Activated naive CD8-positive, alpha-beta T cell treated with anti-CD3 and anti-CD28 coated beads, Interleukin-2, amount 10 ng/mL, durations not matched to agents 7 days and 5 days (primary cell): ENCODE measurements at regions not wholly inside any gene's neighbourhood (a gene's known extent, or its start where the extent isn't known, plus 50 kb on each side); places are given as distances from the start of the nearest gene placed in this dataset.

ENCODE experiments used
- ATAC-seq: fragments of 150-1000 bp; cut with Tn5 transposase; one replicate; pipeline ENCODE4 v1.10.0; 2021; ENCODE audit warnings: low read depth, moderate library complexity
- POLR2A ChIA-PET: fragments of 350-600 bp; sonication (Branson Sonifier 250); formaldehyde crosslinking; loops from one replicate; lab custom pipeline; 2021; ENCODE audit warnings: antibody characterized with exemption; lab: Charles Lee
- DNase-seq: peaks from one replicate; pipeline ENCODE4 v3.0.0; 2021
- H3K27ac Mint-ChIP-seq: one replicate; pipeline ENCODE4 v1.8.0; 2022; ENCODE audit warnings: mild to moderate bottlenecking, mixed read lengths
- H3K27me3 Mint-ChIP-seq: one replicate; pipeline ENCODE4 v1.8.0; 2022; ENCODE audit warnings: mild to moderate bottlenecking, moderate library complexity, mixed read lengths
- H3K36me3 Mint-ChIP-seq: one replicate; pipeline ENCODE4 v1.8.0; 2021; ENCODE audit warnings: mild to moderate bottlenecking, mixed read lengths
- H3K4me1 Mint-ChIP-seq: one replicate; pipeline ENCODE4 v1.8.0; 2021; ENCODE audit warnings: mixed read lengths
- H3K4me3 Mint-ChIP-seq: one replicate; pipeline ENCODE4 v1.8.0; 2022; ENCODE audit warnings: mild to moderate bottlenecking, moderate library complexity, mixed read lengths
- H3K9me3 Mint-ChIP-seq: one replicate; pipeline ENCODE4 v1.8.0; 2021; ENCODE audit warnings: mixed read lengths

- ATAC-seq (no peak), DNase-seq (no peak)
- no peak overlapping the region for H3K4me3 Mint-ChIP-seq
- H3K4me1 Mint-ChIP-seq = no peaks in the 10 kb centered on the region
- POLR2A ChIA-PET = no interaction called here
- no peak overlapping the region for H3K27ac Mint-ChIP-seq
- H3K9me3 Mint-ChIP-seq = no peaks in the 10 kb centered on the region
- H3K27me3 Mint-ChIP-seq = no peaks in the 10 kb centered on the region
- no peaks in the 10 kb centered on the region for H3K36me3 Mint-ChIP-seq
Observed at GRCh38 chr5:88545338-88545737, 276.7 kb upstream of the TMEM161B start.

GRCh38 chr5:88544671-88545070 lies 276.0 kb upstream of the TMEM161B start:
- ATAC-seq (no peak), DNase-seq (no peak)
- Mint-ChIP-seq H3K27ac (no peak overlapping the region), H3K4me3 (no peak overlapping the region), H3K36me3 (no peaks in the 10 kb centered on the region), H3K4me1 (no peaks in the 10 kb centered on the region), H3K27me3 (no peaks in the 10 kb centered on the region), H3K9me3 (no peaks in the 10 kb centered on the region)
- POLR2A ChIA-PET = no interaction called here

GRCh38 chr5:88544136-88544645 lies 275.5 kb upstream of the TMEM161B start:
- Mint-ChIP-seq H3K27ac (no peak overlapping the region), H3K36me3 (no peaks in the 10 kb centered on the region), H3K27me3 (no peaks in the 10 kb centered on the region), H3K9me3 (no peaks in the 10 kb centered on the region), H3K4me3 (no peak overlapping the region), H3K4me1 (no peaks in the 10 kb centered on the region)
- DNase-seq (no peak), ATAC-seq (no peak)
- POLR2A ChIA-PET = no interaction called here

- no peak overlapping the region for H3K4me3 Mint-ChIP-seq
- H3K4me1 Mint-ChIP-seq = no peaks in the 10 kb centered on the region
- no peaks in the 10 kb centered on the region for H3K36me3 Mint-ChIP-seq
- DNase-seq (no peak), ATAC-seq (no peak)
- H3K27me3 Mint-ChIP-seq = no peaks in the 10 kb centered on the region
- H3K27ac Mint-ChIP-seq = no peak overlapping the region
- H3K9me3 Mint-ChIP-seq = no peaks in the 10 kb centered on the region
- POLR2A ChIA-PET = no interaction called here
Observed at GRCh38 chr5:88542786-88543185, 274.1 kb upstream of the TMEM161B start.

- H3K27me3 Mint-ChIP-seq = no peaks in the 10 kb centered on the region
- no peaks in the 10 kb centered on the region for H3K36me3 Mint-ChIP-seq
- no peak overlapping the region for H3K27ac Mint-ChIP-seq
- POLR2A ChIA-PET = no interaction called here
- no peaks in the 10 kb centered on the region for H3K4me1 Mint-ChIP-seq
- ATAC-seq (no peak), DNase-seq (no peak)
- no peak overlapping the region for H3K4me3 Mint-ChIP-seq
- no peaks in the 10 kb centered on the region for H3K9me3 Mint-ChIP-seq
Observed at GRCh38 chr5:88540471-88541115, 271.9 kb upstream of the TMEM161B start.

- Mint-ChIP-seq H3K4me3 (no peak overlapping the region), H3K36me3 (no peaks in the 10 kb centered on the region), H3K27ac (no peak overlapping the region), H3K9me3 (no peaks in the 10 kb centered on the region), H3K4me1 (no peaks in the 10 kb centered on the region), H3K27me3 (no peaks in the 10 kb centered on the region)
- ATAC-seq (no peak), DNase-seq (no peak)
- POLR2A ChIA-PET = no interaction called here
Observed at GRCh38 chr5:88539693-88540365, 271.2 kb upstream of the TMEM161B start.

- Mint-ChIP-seq H3K4me1 (no peaks in the 10 kb centered on the region), H3K27me3 (no peaks in the 10 kb centered on the region), H3K4me3 (no peak overlapping the region), H3K36me3 (no peaks in the 10 kb centered on the region), H3K9me3 (peaks cover under 1% of the 10 kb centered on the region), H3K27ac (no peak overlapping the region)
- POLR2A ChIA-PET = no interaction called here
- DNase-seq (no peak), ATAC-seq (no peak)
Observed at GRCh38 chr5:88539026-88539425, 270.4 kb upstream of the TMEM161B start.

GRCh38 chr5:88536146-88536545 lies 267.5 kb upstream of the TMEM161B start:
- no peak overlapping the region for H3K27ac Mint-ChIP-seq
- H3K4me3 Mint-ChIP-seq = no peak overlapping the region
- no peaks in the 10 kb centered on the region for H3K4me1 Mint-ChIP-seq
- ATAC-seq (no peak), DNase-seq (no peak)
- H3K9me3 Mint-ChIP-seq = peaks cover 4% of the 10 kb centered on the region
- H3K27me3 Mint-ChIP-seq = no peaks in the 10 kb centered on the region
- H3K36me3 Mint-ChIP-seq = no peaks in the 10 kb centered on the region
- POLR2A ChIA-PET = no interaction called here

GRCh38 chr5:88524941-88525340 lies 256.3 kb upstream of the TMEM161B start:
- POLR2A ChIA-PET = no interaction called here
- peaks cover 22% of the 10 kb centered on the region for H3K27me3 Mint-ChIP-seq

GRCh38 chr5:88519066-88519465 lies 250.4 kb upstream of the TMEM161B start:
- Mint-ChIP-seq H3K4me1 (peaks cover 6% of the 10 kb centered on the region), H3K27ac (no peak overlapping the region)

More at GRCh38 chr5:88524941-88525340, 256.3 kb upstream of the TMEM161B start:
- Mint-ChIP-seq H3K27ac (no peak overlapping the region), H3K9me3 (no peaks in the 10 kb centered on the region), H3K4me3 (no peak overlapping the region), H3K36me3 (no peaks in the 10 kb centered on the region), H3K4me1 (no peaks in the 10 kb centered on the region)
- no peak for ATAC-seq
- DNase-seq = no peak

GRCh38 chr5:88518131-88519016 lies 249.7 kb upstream of the TMEM161B start:
- ATAC-seq (no peak), DNase-seq (no peak)
- Mint-ChIP-seq H3K27me3 (peaks cover 26% of the 10 kb centered on the region), H3K9me3 (no peaks in the 10 kb centered on the region), H3K4me3 (no peak overlapping the region), H3K27ac (no peak overlapping the region), H3K36me3 (no peaks in the 10 kb centered on the region), H3K4me1 (peaks cover 6% of the 10 kb centered on the region)
- POLR2A ChIA-PET = no interaction called here

More at GRCh38 chr5:88519066-88519465, 250.4 kb upstream of the TMEM161B start:
- no peaks in the 10 kb centered on the region for H3K9me3 Mint-ChIP-seq
- H3K27me3 Mint-ChIP-seq = peaks cover 26% of the 10 kb centered on the region
- no peak overlapping the region for H3K4me3 Mint-ChIP-seq
- ATAC-seq (no peak), DNase-seq (no peak)
- POLR2A ChIA-PET = no interaction called here
- no peaks in the 10 kb centered on the region for H3K36me3 Mint-ChIP-seq

GRCh38 chr5:88515881-88516819 lies 247.5 kb upstream of the TMEM161B start:
- no peak overlapping the region for H3K27ac Mint-ChIP-seq

GRCh38 chr5:88515068-88515467 lies 246.4 kb upstream of the TMEM161B start:
- POLR2A ChIA-PET = no interaction called here
- ATAC-seq = no peak
- H3K27ac Mint-ChIP-seq = no peak overlapping the region
- peaks cover 6% of the 10 kb centered on the region for H3K4me1 Mint-ChIP-seq
- no peak overlapping the region for H3K4me3 Mint-ChIP-seq
- peaks cover 16% of the 10 kb centered on the region for H3K27me3 Mint-ChIP-seq
- H3K9me3 Mint-ChIP-seq = no peaks in the 10 kb centered on the region
- no peaks in the 10 kb centered on the region for H3K36me3 Mint-ChIP-seq
- no peak for DNase-seq

More at GRCh38 chr5:88515881-88516819, 247.5 kb upstream of the TMEM161B start:
- Mint-ChIP-seq H3K4me3 (no peak overlapping the region), H3K27me3 (peaks cover 19% of the 10 kb centered on the region), H3K36me3 (no peaks in the 10 kb centered on the region), H3K4me1 (peaks cover 6% of the 10 kb centered on the region), H3K9me3 (no peaks in the 10 kb centered on the region)
- POLR2A ChIA-PET = no interaction called here
- no peak for ATAC-seq
- DNase-seq = no peak
